DND-41 (cell line): ENCODE measurements at regions not wholly inside any gene's neighbourhood (a gene's known extent, or its start where the extent isn't known, plus 50 kb on each side); places are given as distances from the start of the nearest gene placed in this dataset.

ENCODE experiments used
- ATAC-seq: fragments of 200-7000 bp; cut with Tn5 transposase; 3 replicates; pipeline ENCODE4 v1.9.1; 2021; ENCODE audit warnings: low read depth; ENCODE audit not compliant: insufficient read depth
- DNase-seq: peaks from one replicate; pipeline ENCODE4 v3.0.0-alpha.2; 2020
- H2AFZ ChIP-seq: 2 replicates; pipeline ENCODE4 v1.6.0; 2012; ENCODE audit warnings: low read depth, low read length
- H3K27ac ChIP-seq: 2 replicates; pipeline ENCODE4 v1.5.1; 2012; ENCODE audit warnings: low read length, inconsistent platforms
- H3K27me3 ChIP-seq: fragments of 200-600 bp; sonication (generic); 2 replicates; pipeline ENCODE4 v1.6.0; 2012; ENCODE audit warnings: low read length, mild to moderate bottlenecking, inconsistent platforms; ENCODE audit not compliant: insufficient read depth, poor library complexity
- H3K36me3 ChIP-seq: 2 replicates; pipeline ENCODE4 v1.5.1; 2012; ENCODE audit warnings: low read length, inconsistent platforms; ENCODE audit not compliant: insufficient read depth
- H3K4me1 ChIP-seq: 2 replicates; pipeline ENCODE4 v1.5.1; 2012; ENCODE audit warnings: mild to moderate bottlenecking, low read length; ENCODE audit not compliant: insufficient read depth
- H3K4me2 ChIP-seq: 2 replicates; pipeline ENCODE4 v1.6.0; 2012; ENCODE audit warnings: mild to moderate bottlenecking, moderate library complexity, low read length, inconsistent platforms; ENCODE audit not compliant: insufficient read depth
- H3K4me3 ChIP-seq, 2 experiments: fragments of 200-600 bp in 1 of 2; shearing (Covaris generic) in 1 of 2; 2 replicates each; pipeline ENCODE4 v1.5.1; 2012 to 2016; ENCODE audit warnings: inconsistent platforms in 2 of 2, low read length in 2 of 2, mild to moderate bottlenecking in 2 of 2, low read depth in 1 of 2, moderate library complexity in 1 of 2
- H3K79me2 ChIP-seq: 2 replicates; pipeline ENCODE4 v1.6.0; 2012; ENCODE audit warnings: low read length, inconsistent platforms; ENCODE audit not compliant: insufficient read depth
- H3K9ac ChIP-seq: 2 replicates; pipeline ENCODE4 v1.6.0; 2012; ENCODE audit warnings: low read depth, mild to moderate bottlenecking, inconsistent platforms, low read length, moderate library complexity
- H3K9me3 ChIP-seq: 2 replicates; pipeline ENCODE4 v1.5.1; 2012; ENCODE audit warnings: low read length, moderate library complexity, mild to moderate bottlenecking, inconsistent platforms; ENCODE audit not compliant: insufficient read depth, severe bottlenecking
- H4K20me1 ChIP-seq: 2 replicates; pipeline ENCODE4 v1.6.0; 2012; ENCODE audit warnings: low read length; ENCODE audit not compliant: insufficient read depth
- CTCF ChIP-seq: IDR thresholded peaks from 2 replicates; pipeline ENCODE4 v1.5.1; 2012; ENCODE audit warnings: borderline replicate concordance, low read length, moderate library complexity, mild to moderate bottlenecking; ENCODE audit not compliant: poor library complexity, severe bottlenecking; ENCODE audit errors: extremely low read depth
- EZH2 ChIP-seq: IDR thresholded peaks from 3 replicates; pipeline ENCODE4 v1.6.1; 2012; ENCODE audit warnings: borderline replicate concordance, low read depth, mild to moderate bottlenecking, moderate library complexity, low read length, inconsistent platforms; ENCODE audit not compliant: severe bottlenecking

- no peak for ATAC-seq
- TF ChIP-seq EZH2 = no peak
- no peak for TF ChIP-seq CTCF
- DNase-seq = no peak
- H3K4me1 ChIP-seq = no peaks in the 10 kb centered on the region
- no peaks in the 10 kb centered on the region for H3K9me3 ChIP-seq
- H3K9ac ChIP-seq = no peak overlapping the region
- H3K27me3 ChIP-seq = no peaks in the 10 kb centered on the region
- no peaks in the 10 kb centered on the region for H3K36me3 ChIP-seq
- no peak overlapping the region for H2AFZ ChIP-seq
- H3K79me2 ChIP-seq = no peaks in the 10 kb centered on the region
- no peak overlapping the region for H3K27ac ChIP-seq
- no peak overlapping the region for H3K4me3 ChIP-seq
- no peak overlapping the region for H3K4me2 ChIP-seq
- H4K20me1 ChIP-seq = no peaks in the 10 kb centered on the region
These were observed 193.9 kb downstream of the PHLDA1 start for GRCh38 chr12:75837700-75838099.

DNA sequence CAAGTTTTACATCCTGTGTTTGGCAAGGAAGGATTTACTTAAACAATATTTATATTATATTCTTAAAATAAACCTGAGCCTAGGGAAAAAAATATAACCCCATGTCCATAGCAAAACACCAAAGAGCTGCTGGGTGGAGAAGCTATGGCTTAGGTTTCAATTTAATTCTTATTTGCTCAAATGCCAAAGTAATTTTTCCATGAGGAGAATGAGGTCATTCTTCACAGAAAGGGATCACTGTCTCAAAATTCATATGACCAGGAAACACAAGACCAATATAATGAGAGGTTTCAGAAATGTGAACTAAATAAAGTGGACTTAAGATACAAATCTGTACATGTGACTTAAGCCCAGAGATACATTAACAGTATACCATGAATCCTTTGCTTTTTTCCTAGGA lies 195.0 kb downstream of the PHLDA1 start:
- no peak for DNase-seq
- TF ChIP-seq CTCF (no peak), EZH2 (no peak)
- Histone ChIP-seq H4K20me1 (no peaks in the 10 kb centered on the region), H3K9ac (no peak overlapping the region), H3K4me3 (no peak overlapping the region), H3K4me2 (no peak overlapping the region), H3K4me1 (no peaks in the 10 kb centered on the region), H2AFZ (no peak overlapping the region), H3K27ac (no peak overlapping the region), H3K36me3 (no peaks in the 10 kb centered on the region), H3K27me3 (no peaks in the 10 kb centered on the region), H3K79me2 (no peaks in the 10 kb centered on the region), H3K9me3 (no peaks in the 10 kb centered on the region)
- ATAC-seq = no peak

- no peaks in the 10 kb centered on the region for H3K9me3 ChIP-seq
- no peak overlapping the region for H2AFZ ChIP-seq
- H3K79me2 ChIP-seq = no peaks in the 10 kb centered on the region
- H3K36me3 ChIP-seq = no peaks in the 10 kb centered on the region
- no peaks in the 10 kb centered on the region for H4K20me1 ChIP-seq
- H3K27me3 ChIP-seq = no peaks in the 10 kb centered on the region
- H3K27ac ChIP-seq = no peak overlapping the region
- H3K9ac ChIP-seq = no peak overlapping the region
- ATAC-seq = no peak
- DNase-seq = no peak
- H3K4me1 ChIP-seq = no peaks in the 10 kb centered on the region
- TF ChIP-seq CTCF = no peak
- TF ChIP-seq EZH2 = no peak
- H3K4me2 ChIP-seq = no peak overlapping the region
- no peak overlapping the region for H3K4me3 ChIP-seq
These were observed 197.0 kb downstream of the PHLDA1 start for GRCh38 chr12:75834591-75834990.

DNA sequence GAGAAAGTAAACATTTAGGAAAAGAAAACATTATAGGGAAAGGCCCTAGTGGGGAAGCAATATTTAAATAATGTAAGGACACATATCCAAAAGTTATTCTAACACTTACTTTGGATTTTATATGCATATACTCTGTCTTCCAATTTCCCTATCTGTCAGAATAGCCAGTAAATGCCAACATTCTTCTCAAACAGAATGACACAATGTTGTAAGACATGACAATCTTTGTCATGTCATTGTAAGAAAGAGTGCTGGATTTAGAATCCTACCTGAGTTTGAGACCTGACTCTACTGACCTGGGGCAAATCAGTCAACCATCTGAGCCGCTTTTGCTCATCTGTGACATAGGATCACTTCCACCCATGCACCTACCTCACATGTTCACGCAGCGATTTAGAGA lies 198.3 kb downstream of the PHLDA1 start:
- Histone ChIP-seq H3K4me2 (no peak overlapping the region), H3K36me3 (no peaks in the 10 kb centered on the region), H2AFZ (no peak overlapping the region), H4K20me1 (no peaks in the 10 kb centered on the region), H3K4me3 (no peak overlapping the region), H3K9me3 (no peaks in the 10 kb centered on the region), H3K27me3 (no peaks in the 10 kb centered on the region), H3K27ac (no peak overlapping the region), H3K9ac (no peak overlapping the region), H3K4me1 (no peaks in the 10 kb centered on the region), H3K79me2 (no peaks in the 10 kb centered on the region)
- DNase-seq (no peak), ATAC-seq (no peak)
- TF ChIP-seq CTCF (no peak), EZH2 (no peak)
